ENCODE measurements at regions not wholly inside any gene's neighbourhood (a gene's known extent, or its start where the extent isn't known, plus 50 kb on each side); places are given as distances from the start of the nearest gene placed in this dataset.

DNA sequence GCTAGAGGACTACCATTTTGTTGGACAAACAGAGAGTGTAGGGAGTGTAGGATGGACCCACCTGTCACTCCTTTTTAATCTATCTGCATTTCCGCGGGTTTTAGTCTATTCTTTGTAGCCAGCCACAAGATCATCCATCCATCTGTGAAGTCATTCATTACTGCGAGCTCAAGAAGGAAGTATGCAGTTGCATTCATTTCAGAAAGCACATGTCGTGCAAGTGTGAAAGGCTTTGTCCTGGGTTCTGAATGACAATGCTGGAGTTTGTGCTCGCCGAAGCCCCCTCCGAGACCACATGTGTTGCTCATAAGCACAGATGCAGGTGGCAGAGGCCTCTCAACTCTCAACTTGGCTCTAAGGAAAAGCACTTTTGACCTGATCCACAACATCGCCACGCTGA, 70.3 kb upstream of the BASP1 start:
- no peaks in the 10 kb centered on the region for H3K27me3 ChIP-seq (ENCODE audit: control insufficient read depth, insufficient read depth, low read length)
- H3K4me1 ChIP-seq (ENCODE audit: control insufficient read depth, insufficient read depth, low read length) = peaks cover 6% of the 10 kb centered on the region; the same call in 1 of the 2 replicates
- no peaks in the 10 kb centered on the region for H3K36me3 ChIP-seq (ENCODE audit: control insufficient read depth, insufficient read depth, low read length)
- WGBS (ENCODE audit: insufficient coverage, insufficient read length) = no CpG with 5 or more reads among the region's 9 CpGs
- H3K4me3 ChIP-seq (ENCODE audit: low read length) = no peak overlapping the region
- H3K9me3 ChIP-seq (ENCODE audit: control insufficient read depth, insufficient read depth, low read length) = no peaks in the 10 kb centered on the region
- DNase-seq (ENCODE audit: low read depth, low spot score) = no peak
- H3K27ac ChIP-seq (ENCODE audit: low read length) = no peak overlapping the region

DNA sequence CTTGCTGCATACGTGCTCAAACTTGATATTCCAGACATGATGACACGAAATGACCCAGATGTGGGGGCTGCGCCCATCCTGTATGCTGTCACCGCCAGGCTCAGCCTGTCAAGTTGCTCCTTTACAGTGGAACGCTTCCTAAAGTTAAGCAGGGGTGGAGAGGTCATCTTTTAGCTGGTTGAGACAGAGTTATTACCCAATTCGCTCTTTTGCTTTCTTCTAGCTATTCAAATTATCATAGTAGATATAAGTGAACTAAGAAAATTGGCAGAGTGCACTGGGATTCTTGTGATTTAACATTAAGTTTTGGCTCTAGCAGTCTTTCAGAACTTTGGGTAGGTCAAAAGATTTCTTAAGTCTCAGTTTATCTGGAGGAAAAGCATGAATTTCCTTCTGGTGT, 69.8 kb upstream of the BASP1 start:
- Histone ChIP-seq H3K27me3 (ENCODE audit: control insufficient read depth, insufficient read depth, low read length) (no peaks in the 10 kb centered on the region), H3K9me3 (ENCODE audit: control insufficient read depth, insufficient read depth, low read length) (no peaks in the 10 kb centered on the region), H3K4me1 (ENCODE audit: control insufficient read depth, insufficient read depth, low read length) (peaks cover 6% of the 10 kb centered on the region; the same call in 1 of the 2 replicates), H3K27ac (ENCODE audit: low read length) (no peak overlapping the region), H3K4me3 (ENCODE audit: low read length) (no peak overlapping the region), H3K36me3 (ENCODE audit: control insufficient read depth, insufficient read depth, low read length) (no peaks in the 10 kb centered on the region)
- no CpG with 5 or more reads among the region's 6 CpGs for WGBS (ENCODE audit: insufficient coverage, insufficient read length)
- no peak for DNase-seq (ENCODE audit: low read depth, low spot score)

DNA sequence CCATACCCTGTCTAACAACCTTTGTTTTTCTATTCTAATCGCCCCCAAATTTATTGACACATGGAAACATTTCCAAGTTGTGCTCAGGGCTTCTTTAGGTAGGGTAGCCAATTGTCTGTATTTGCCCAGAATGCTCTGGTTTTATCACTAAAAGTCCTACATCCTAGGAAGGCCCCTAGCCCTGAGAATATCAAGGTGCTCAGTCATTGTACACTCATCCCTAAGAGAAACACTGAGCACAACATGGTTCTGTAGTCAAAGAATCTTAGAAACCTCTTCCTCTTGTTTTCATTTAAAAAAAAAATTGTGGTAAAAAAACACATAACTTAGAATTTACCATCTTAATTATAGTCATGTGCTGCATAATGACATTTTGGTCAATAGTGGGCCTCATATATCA, 69.0 kb upstream of the BASP1 start:
- Histone ChIP-seq H3K9me3 (ENCODE audit: control insufficient read depth, insufficient read depth, low read length) (no peaks in the 10 kb centered on the region), H3K36me3 (ENCODE audit: control insufficient read depth, insufficient read depth, low read length) (no peaks in the 10 kb centered on the region), H3K27ac (ENCODE audit: low read length) (no peak overlapping the region), H3K4me1 (ENCODE audit: control insufficient read depth, insufficient read depth, low read length) (peaks cover 6% of the 10 kb centered on the region; the same call in 1 of the 2 replicates), H3K27me3 (ENCODE audit: control insufficient read depth, insufficient read depth, low read length) (no peaks in the 10 kb centered on the region), H3K4me3 (ENCODE audit: low read length) (no peak overlapping the region)
- WGBS (ENCODE audit: insufficient coverage, insufficient read length) = no CpG with 5 or more reads among the region's 1 CpG
- no peak for DNase-seq (ENCODE audit: low read depth, low spot score)

DNA sequence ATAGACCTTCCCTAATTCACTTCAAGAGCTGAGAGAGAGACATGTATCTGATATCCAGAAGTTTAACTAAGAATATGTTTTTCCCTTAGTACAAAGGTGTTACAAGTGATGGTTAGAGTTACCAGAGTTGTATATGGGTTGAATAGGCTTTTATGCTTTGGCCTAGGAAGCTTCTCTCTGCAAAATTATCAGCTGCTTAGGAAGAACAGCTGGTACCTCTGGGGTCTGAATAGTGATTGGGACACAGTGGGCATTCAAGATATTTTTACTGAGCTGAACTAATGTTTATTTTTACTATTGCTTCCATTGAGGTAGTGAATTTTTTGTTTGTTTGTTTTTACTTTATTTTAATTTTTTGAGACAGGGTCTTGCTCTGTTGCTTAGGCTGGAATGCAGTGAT, 67.6 kb upstream of the BASP1 start:
- Histone ChIP-seq H3K36me3 (ENCODE audit: control insufficient read depth, insufficient read depth, low read length) (no peaks in the 10 kb centered on the region), H3K4me1 (ENCODE audit: control insufficient read depth, insufficient read depth, low read length) (peaks cover 6% of the 10 kb centered on the region; the same call in 1 of the 2 replicates), H3K27ac (ENCODE audit: low read length) (no peak overlapping the region), H3K4me3 (ENCODE audit: low read length) (no peak overlapping the region), H3K9me3 (ENCODE audit: control insufficient read depth, insufficient read depth, low read length) (no peaks in the 10 kb centered on the region), H3K27me3 (ENCODE audit: control insufficient read depth, insufficient read depth, low read length) (no peaks in the 10 kb centered on the region)
- no peak for DNase-seq (ENCODE audit: low read depth, low spot score)

DNA sequence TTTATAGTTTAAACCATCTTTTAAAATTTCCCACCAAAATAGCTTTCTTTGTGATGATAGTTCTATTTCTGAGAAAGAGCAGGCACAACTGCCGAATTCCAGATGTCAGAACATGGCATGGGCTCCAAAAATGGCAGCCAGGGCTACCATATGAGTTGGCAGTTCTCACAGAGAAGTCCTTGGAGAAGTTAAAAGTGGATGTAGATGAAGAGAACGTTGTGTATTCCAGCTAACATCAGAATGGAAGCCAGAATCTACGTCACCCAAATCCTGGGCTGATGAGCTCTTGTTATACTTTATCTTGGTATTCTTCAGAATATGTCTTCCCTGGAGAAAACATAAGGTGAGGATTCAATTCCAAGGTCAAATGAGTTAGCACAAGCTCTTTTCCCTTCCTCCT, 66.9 kb upstream of the BASP1 start:
- no peaks in the 10 kb centered on the region for H3K36me3 ChIP-seq (ENCODE audit: control insufficient read depth, insufficient read depth, low read length)
- H3K4me3 ChIP-seq (ENCODE audit: low read length) = no peak overlapping the region
- no peaks in the 10 kb centered on the region for H3K9me3 ChIP-seq (ENCODE audit: control insufficient read depth, insufficient read depth, low read length)
- no peak overlapping the region for H3K27ac ChIP-seq (ENCODE audit: low read length)
- peaks cover 6% of the 10 kb centered on the region; the same call in 1 of the 2 replicates for H3K4me1 ChIP-seq (ENCODE audit: control insufficient read depth, insufficient read depth, low read length)
- no peak for DNase-seq (ENCODE audit: low read depth, low spot score)
- WGBS (ENCODE audit: insufficient coverage, insufficient read length) = no CpG with 5 or more reads among the region's 3 CpGs
- no peaks in the 10 kb centered on the region for H3K27me3 ChIP-seq (ENCODE audit: control insufficient read depth, insufficient read depth, low read length)

DNA sequence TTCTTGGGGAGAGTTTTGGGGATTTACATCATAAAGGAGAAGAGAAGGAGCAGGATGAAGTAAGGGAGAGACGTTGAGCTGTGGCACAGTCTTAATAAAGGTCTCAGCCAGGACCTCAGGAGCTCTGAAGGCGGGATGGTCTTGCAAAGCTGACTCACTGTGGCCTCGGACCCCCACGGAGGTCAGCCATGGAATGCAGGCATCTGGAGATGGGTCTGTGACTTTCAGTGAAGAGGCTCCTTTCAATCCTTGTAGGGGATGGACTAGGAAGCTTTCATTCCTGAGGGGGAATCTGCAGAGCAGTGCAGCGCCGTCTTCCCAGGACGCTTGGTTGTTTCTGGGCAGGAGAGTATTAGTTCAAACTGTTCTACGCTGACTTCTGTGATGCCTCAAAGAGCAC, 65.7 kb upstream of the BASP1 start:
- no peak for DNase-seq (ENCODE audit: low read depth, low spot score)
- no peak overlapping the region for H3K4me3 ChIP-seq (ENCODE audit: low read length)
- peaks cover 6% of the 10 kb centered on the region; the same call in 1 of the 2 replicates for H3K4me1 ChIP-seq (ENCODE audit: control insufficient read depth, insufficient read depth, low read length)
- no peak overlapping the region for H3K27ac ChIP-seq (ENCODE audit: low read length)
- no peaks in the 10 kb centered on the region for H3K9me3 ChIP-seq (ENCODE audit: control insufficient read depth, insufficient read depth, low read length)
- no peaks in the 10 kb centered on the region for H3K36me3 ChIP-seq (ENCODE audit: control insufficient read depth, insufficient read depth, low read length)
- WGBS (ENCODE audit: insufficient coverage, insufficient read length) = no CpG with 5 or more reads among the region's 8 CpGs
- H3K27me3 ChIP-seq (ENCODE audit: control insufficient read depth, insufficient read depth, low read length) = no peaks in the 10 kb centered on the region

DNA sequence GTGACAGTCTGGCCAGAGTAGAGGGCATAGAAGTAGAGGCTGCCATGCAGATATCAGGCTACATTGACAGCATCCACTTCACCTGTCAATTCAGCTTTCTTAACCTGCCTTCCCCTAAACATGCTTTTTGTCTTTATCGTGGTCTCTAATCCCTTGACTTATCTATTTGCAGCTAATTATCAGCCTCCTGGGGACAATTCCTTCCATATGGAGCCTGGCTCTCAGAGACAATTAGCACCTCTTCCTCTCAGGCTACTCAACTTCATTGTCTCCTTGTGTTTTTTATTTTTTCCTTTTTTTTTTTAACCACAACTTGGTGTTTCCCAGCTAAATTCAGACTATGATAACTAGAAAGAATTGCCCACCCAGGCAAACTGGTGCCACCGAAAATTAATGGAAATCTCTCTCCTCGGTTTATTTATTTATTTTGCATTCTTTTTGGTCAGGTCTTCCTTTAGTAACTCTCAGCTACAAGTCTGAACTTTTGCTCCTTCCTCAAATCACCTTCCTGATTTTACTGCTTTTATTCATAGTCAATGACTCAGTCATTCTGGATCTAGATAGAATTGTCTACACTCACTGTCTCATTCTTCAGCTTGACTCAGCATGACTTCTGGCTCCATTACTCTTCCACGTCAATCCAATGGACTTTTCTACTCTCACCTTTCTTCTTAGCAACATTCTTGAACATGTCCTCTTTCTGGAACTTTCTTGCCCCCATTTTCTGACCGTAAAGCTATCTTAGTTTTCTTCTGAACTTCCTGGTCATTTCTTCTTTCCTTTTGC, 63.0 kb upstream of the BASP1 start:
- Histone ChIP-seq H3K27me3 (ENCODE audit: control insufficient read depth, insufficient read depth, low read length) (no peaks in the 10 kb centered on the region), H3K27ac (ENCODE audit: low read length) (no peak overlapping the region), H3K36me3 (ENCODE audit: control insufficient read depth, insufficient read depth, low read length) (no peaks in the 10 kb centered on the region), H3K9me3 (ENCODE audit: control insufficient read depth, insufficient read depth, low read length) (no peaks in the 10 kb centered on the region), H3K4me1 (ENCODE audit: control insufficient read depth, insufficient read depth, low read length) (peaks cover 3% of the 10 kb centered on the region; the same call in 1 of the 2 replicates), H3K4me3 (ENCODE audit: low read length) (no peak overlapping the region)
- DNase-seq (ENCODE audit: low read depth, low spot score) = no peak
- WGBS (ENCODE audit: insufficient coverage, insufficient read length) = no CpG with 5 or more reads among the region's 5 CpGs

DNA sequence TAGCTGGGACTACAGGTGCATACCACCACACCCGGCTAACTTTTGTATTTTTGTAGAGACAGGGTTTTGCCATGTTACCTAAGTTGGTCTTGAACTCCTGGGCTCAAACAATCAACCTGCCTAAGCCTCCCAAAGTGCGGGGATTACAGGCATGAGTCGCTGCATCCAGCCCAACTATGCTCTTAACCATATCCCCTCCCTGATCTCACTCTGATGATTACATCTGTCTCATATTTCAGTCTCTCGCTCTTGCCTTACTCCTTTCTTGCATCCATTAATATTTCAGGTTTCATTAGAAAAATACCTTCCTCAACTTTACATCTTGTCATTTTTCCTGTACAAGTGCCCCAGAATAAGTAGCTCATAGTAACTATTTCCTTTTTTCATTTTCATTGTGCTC, 61.0 kb upstream of the BASP1 start:
- no peak overlapping the region for H3K27ac ChIP-seq (ENCODE audit: low read length)

DNA sequence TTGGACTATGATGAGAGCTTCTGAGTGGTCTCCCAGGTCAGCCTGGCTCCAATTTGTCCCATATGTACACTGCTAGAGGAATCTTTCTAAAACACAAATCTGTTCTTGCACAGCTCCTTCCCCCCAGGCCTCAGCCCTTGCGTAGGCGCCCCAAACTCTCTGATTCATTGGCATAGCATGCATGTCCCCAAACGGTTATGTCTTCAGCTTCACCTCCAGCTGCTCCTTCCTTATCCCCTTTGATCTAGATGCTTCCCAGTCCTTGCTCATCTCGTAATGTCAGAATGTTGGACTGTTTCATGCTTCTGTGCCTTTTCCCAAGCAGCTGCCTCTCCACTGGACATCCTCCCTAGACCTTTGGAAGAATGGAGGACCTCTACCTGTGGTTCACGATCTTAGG, 60.1 kb upstream of the BASP1 start:
- H3K9me3 ChIP-seq (ENCODE audit: control insufficient read depth, insufficient read depth, low read length) = no peaks in the 10 kb centered on the region
- no peak for DNase-seq (ENCODE audit: low read depth, low spot score)
- no CpG with 5 or more reads among the region's 5 CpGs for WGBS (ENCODE audit: insufficient coverage, insufficient read length)
- no peaks in the 10 kb centered on the region for H3K36me3 ChIP-seq (ENCODE audit: control insufficient read depth, insufficient read depth, low read length)
- H3K4me1 ChIP-seq (ENCODE audit: control insufficient read depth, insufficient read depth, low read length) = no peaks in the 10 kb centered on the region
- no peaks in the 10 kb centered on the region for H3K27me3 ChIP-seq (ENCODE audit: control insufficient read depth, insufficient read depth, low read length)
- H3K4me3 ChIP-seq (ENCODE audit: low read length) = no peak overlapping the region
- H3K27ac ChIP-seq (ENCODE audit: low read length) = no peak overlapping the region

More for the DNA sequence above, 61.0 kb upstream of the BASP1 start:
- H3K36me3 ChIP-seq (ENCODE audit: control insufficient read depth, insufficient read depth, low read length) = no peaks in the 10 kb centered on the region
- no CpG with 5 or more reads among the region's 4 CpGs for WGBS (ENCODE audit: insufficient coverage, insufficient read length)
- no peaks in the 10 kb centered on the region for H3K9me3 ChIP-seq (ENCODE audit: control insufficient read depth, insufficient read depth, low read length)
- H3K4me1 ChIP-seq (ENCODE audit: control insufficient read depth, insufficient read depth, low read length) = peaks cover 2% of the 10 kb centered on the region; the same call in 1 of the 2 replicates
- no peak overlapping the region for H3K4me3 ChIP-seq (ENCODE audit: low read length)
- H3K27me3 ChIP-seq (ENCODE audit: control insufficient read depth, insufficient read depth, low read length) = no peaks in the 10 kb centered on the region
- no peak for DNase-seq (ENCODE audit: low read depth, low spot score)

DNA sequence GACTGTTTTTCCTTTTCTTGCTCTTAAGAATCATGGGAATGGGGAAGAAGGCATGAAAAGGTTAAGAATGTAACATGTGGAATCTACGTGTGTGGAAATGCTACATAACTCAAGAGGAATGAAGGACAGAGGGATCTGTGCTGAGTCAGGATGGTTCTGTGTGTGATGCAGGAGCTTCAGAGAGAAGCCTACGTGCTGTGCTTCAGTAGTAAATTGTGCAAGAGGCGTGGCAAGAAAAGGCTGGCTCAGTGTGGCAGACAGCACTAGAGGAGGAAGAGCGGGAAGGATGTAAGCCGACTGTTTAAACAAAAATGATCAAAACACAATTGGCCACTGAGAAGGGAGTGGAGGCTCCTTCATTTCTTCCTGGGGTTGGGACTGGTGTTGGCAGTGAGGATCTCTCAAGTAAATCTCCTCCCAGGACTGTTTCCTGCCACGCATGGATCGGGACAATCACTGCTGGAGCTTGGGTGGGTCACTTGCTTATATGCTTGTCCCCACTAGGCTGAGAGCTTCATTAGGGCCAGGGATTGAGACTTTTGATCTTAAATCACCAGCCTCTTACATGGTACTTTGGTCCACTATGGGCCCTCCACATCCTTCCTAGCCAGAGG, 59.4 kb upstream of the BASP1 start:
- H3K27ac ChIP-seq (ENCODE audit: low read length) = no peak overlapping the region
- H3K4me1 ChIP-seq (ENCODE audit: control insufficient read depth, insufficient read depth, low read length) = no peaks in the 10 kb centered on the region
- no peaks in the 10 kb centered on the region for H3K9me3 ChIP-seq (ENCODE audit: control insufficient read depth, insufficient read depth, low read length)
- H3K27me3 ChIP-seq (ENCODE audit: control insufficient read depth, insufficient read depth, low read length) = no peaks in the 10 kb centered on the region
- no peak overlapping the region for H3K4me3 ChIP-seq (ENCODE audit: low read length)
- no peak for DNase-seq (ENCODE audit: low read depth, low spot score)
- H3K36me3 ChIP-seq (ENCODE audit: control insufficient read depth, insufficient read depth, low read length) = no peaks in the 10 kb centered on the region
- WGBS (ENCODE audit: insufficient coverage, insufficient read length) = no CpG with 5 or more reads among the region's 7 CpGs

DNA sequence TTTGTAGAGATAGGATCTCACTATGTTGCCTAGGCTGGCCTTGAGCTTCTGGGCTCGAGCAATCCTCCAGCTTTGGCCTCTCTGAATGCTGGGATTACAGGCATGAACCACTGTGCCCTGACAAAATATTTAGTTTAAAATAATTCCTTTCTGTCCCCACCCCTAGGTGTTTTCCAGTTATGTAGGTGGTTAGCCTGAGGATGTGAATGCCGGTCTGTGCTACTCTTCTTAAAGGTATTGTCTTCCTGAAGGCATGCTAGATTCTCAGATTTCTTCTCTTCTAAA, 56.7 kb upstream of the BASP1 start:
- no CpG with 5 or more reads among the region's 2 CpGs for whole genome bisulfite sequencing (ENCODE audit: insufficient coverage, insufficient read length)
- no peak overlapping the region for H3K4me3 ChIP-seq (ENCODE audit: low read length)
- H3K9me3 ChIP-seq (ENCODE audit: control insufficient read depth, insufficient read depth, low read length) = no peaks in the 10 kb centered on the region

More for the DNA sequence above, 56.7 kb upstream of the BASP1 start:
- Histone ChIP-seq H3K27ac (ENCODE audit: low read length) (no peak overlapping the region), H3K36me3 (ENCODE audit: control insufficient read depth, insufficient read depth, low read length) (no peaks in the 10 kb centered on the region), H3K27me3 (ENCODE audit: control insufficient read depth, insufficient read depth, low read length) (no peaks in the 10 kb centered on the region), H3K4me1 (ENCODE audit: control insufficient read depth, insufficient read depth, low read length) (no peaks in the 10 kb centered on the region)
- no peak for DNase-seq (ENCODE audit: low read depth, low spot score)

Measured in iPS DF 6.9 (cell line).